RWPE1 (cell line): ENCODE measurements at regions not wholly inside any gene's neighbourhood (a gene's known extent, or its start where the extent isn't known, plus 50 kb on each side); places are given as distances from the start of the nearest gene placed in this dataset.

Experiments used
- CTCF ChIA-PET: fragments of 350-600 bp; sonication (Branson Sonifier 250); formaldehyde crosslinking; extraction: SDS; loops from one replicate; lab custom pipeline; 2021; lab: Yijun Ruan, JAX
- POLR2A ChIA-PET: fragments of 400-600 bp; formaldehyde crosslinking; extraction: SDS; loops from one replicate; lab custom pipeline; 2020; ENCODE audit warnings: antibody characterized with exemption; ENCODE audit not compliant: low non-redundant PET; lab: Yijun Ruan, JAX
- DNase-seq: peaks from one replicate; pipeline ENCODE4 v3.0.0; 2012; ENCODE audit warnings: low spot score
- H3K27ac ChIP-seq: fragments of 450-650 bp; 2 replicates; pipeline ENCODE4 v1.5.1; 2017
- TF ChIP-seq, protein P1 (sequence below): fragments of 450-650 bp; conservative IDR thresholded peaks from 2 replicates; pipeline ENCODE4 v1.5.1; 2017; ENCODE audit warnings: low read depth, mild to moderate bottlenecking

DNA sequence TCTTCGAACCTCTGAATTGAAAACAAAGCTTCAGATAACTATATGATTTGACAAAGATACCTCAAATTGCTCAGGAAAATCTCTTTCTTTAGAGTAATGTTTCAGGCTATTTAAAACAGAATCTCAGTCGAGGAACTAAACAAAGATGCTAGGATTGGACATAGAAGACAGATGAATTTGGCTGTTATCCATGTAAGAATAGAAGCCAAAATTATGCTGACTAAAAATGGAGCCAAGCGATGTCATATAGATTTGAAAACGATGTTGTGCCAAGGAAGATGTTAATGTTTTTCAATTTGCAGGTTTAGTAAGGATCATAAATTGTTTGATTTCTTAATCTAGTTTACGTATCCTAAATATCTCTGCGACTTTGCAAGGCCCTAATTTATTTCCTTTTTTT, 295.9 kb downstream of the FOXG1 start:
- ChIA-PET POLR2A (no interaction called here), CTCF (no interaction called here)
- DNase-seq, result no peak
- TF ChIP-seq, protein P1, sequence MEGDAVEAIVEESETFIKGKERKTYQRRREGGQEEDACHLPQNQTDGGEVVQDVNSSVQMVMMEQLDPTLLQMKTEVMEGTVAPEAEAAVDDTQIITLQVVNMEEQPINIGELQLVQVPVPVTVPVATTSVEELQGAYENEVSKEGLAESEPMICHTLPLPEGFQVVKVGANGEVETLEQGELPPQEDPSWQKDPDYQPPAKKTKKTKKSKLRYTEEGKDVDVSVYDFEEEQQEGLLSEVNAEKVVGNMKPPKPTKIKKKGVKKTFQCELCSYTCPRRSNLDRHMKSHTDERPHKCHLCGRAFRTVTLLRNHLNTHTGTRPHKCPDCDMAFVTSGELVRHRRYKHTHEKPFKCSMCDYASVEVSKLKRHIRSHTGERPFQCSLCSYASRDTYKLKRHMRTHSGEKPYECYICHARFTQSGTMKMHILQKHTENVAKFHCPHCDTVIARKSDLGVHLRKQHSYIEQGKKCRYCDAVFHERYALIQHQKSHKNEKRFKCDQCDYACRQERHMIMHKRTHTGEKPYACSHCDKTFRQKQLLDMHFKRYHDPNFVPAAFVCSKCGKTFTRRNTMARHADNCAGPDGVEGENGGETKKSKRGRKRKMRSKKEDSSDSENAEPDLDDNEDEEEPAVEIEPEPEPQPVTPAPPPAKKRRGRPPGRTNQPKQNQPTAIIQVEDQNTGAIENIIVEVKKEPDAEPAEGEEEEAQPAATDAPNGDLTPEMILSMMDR, result no peak
- H3K27ac ChIP-seq, result no peak overlapping the region

DNA sequence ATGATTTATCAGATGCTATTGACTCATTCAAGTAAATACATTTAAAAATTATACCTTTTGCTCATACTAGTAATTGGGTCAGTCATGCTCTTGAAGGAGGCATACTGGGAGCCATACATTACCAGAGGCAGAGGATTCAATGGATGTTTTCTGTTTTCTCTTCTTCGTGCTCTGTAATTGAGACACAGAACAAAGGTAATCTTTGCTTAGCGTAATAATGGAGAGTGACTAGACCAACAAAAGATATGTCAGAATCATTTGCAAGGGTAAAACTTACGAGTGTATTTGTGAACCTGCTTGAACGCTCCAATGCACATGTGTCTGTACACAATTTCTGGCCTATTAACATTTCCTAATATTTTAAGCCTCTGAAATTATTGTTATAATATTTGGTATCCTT, 296.4 kb downstream of the FOXG1 start:
- DNase-seq, result no peak
- ChIA-PET POLR2A (no interaction called here), CTCF (no interaction called here)
- TF ChIP-seq, protein P1, result no peak
- H3K27ac ChIP-seq, result no peak overlapping the region

DNA sequence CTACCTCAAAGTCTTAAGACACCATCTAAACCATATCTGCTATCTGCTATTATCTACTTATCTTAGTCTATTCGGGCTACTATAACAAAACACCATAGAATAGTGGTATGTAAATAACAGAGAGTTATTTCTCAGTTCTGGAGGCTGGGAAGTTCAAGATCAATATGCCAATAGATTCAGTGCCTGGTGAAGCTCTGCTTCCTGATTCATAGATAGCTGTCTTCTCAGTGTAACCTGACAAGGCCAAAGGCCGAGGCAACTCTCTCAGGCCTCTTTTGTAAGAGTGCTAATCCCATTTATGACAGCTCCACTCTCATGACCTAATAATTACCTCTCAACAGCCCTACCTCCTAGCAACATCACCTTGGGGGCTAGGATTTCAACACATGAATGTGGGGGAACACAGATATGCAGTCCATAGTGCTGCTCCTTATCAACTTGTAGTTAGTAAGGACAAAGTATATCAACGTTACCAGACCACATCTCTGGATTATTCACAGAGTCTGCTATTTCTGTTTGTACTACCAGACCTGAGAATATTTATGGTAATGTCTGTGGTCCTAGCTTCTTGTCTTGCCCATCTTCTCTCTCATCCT, 297.8 kb downstream of the FOXG1 start:
- POLR2A ChIA-PET, result no interaction called here
- DNase-seq, result no peak
- no peak overlapping the region for H3K27ac ChIP-seq
- CTCF ChIA-PET, result no interaction called here
- TF ChIP-seq, protein P1, result no peak

DNA sequence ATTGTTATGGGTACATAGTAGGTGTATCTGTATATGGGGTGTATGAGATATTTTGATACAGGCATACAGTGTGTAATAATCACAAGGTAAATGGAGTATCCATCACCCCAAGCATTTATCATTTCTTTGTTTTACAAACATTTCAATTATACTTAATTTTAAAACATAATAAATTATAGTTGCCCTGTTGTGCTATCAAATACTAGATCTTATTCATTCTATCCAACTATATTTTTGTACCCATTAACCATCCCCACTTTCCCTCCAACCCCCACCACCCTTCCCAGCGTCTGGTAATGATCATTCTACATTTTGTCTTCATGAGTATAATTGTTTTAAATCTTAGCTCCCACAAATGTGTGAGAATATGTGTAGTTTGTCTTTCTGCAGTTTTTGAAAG, 302.6 kb downstream of the FOXG1 start:
- DNase-seq, result no peak
- POLR2A ChIA-PET, result no interaction called here
- TF ChIP-seq, protein P1, result no peak
- CTCF ChIA-PET, result interaction anchor here (0.6 kb wide), 1 partner anchor 35 kb away, joined by 3 read pairs; no protein-coding TSS in a partner anchor
- H3K27ac ChIP-seq, result no peak overlapping the region

DNA sequence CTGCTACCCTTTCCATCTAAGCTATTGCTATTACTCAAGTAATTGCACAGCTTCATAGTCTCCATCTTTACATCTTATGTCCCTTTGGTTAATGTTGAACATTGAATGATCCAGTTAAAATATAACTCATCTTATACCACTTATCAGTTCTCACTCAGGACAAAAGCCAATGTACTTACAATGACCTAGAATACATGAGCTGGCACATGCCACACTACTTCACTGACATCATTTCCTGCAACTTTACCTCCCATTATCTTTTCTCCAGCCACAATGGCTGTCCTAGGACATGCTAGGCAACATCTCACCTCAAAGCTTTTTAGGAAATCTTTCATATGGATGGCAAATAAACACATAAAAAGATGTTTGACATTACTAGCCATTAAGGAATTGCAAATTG, 309.2 kb downstream of the FOXG1 start:
- ChIA-PET POLR2A (no interaction called here), CTCF (no interaction called here)
- TF ChIP-seq, protein P1, result no peak
- H3K27ac ChIP-seq, result no peak overlapping the region
- DNase-seq, result no peak

DNA sequence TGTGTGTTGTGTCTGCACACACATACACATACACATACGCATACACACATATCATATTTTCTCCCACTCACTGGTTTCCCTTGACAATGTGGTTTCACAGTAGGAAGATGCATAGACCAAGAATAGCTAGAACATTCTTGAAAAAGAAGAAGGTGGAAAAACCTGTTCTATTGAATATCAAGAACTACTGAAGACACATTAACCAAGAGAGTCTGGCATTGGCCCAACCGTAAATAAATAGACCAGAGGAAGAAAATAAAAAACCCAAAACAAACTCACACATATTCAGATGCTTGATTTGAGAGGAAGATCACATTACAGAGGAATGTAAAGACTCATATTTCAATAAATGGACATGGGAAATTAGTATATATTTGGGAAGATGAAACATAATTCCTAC, 311.3 kb downstream of the FOXG1 start:
- no peak overlapping the region for H3K27ac ChIP-seq
- POLR2A ChIA-PET, result no interaction called here
- DNase-seq, result no peak
- TF ChIP-seq, protein P1, result no peak
- CTCF ChIA-PET, result no interaction called here
